ACC112 (cell line): ENCODE measurements at regions not wholly inside any gene's neighbourhood (a gene's known extent, or its start where the extent isn't known, plus 50 kb on each side); places are given as distances from the start of the nearest gene placed in this dataset.

Experiments
- H2AFZ ChIP-seq: fragments of 200-600 bp; sonication (generic); one replicate; pipeline ENCODE4 v1.6.0; 2017; ENCODE audit warnings: antibody characterized with exemption, low read length; ENCODE audit not compliant: unreplicated experiment
- H3K27ac ChIP-seq: fragments of 200-600 bp; sonication (generic); 2 replicates; pipeline ENCODE4 v1.5.1; 2014; ENCODE audit warnings: low read depth, mild to moderate bottlenecking, antibody characterized with exemption, low read length, moderate library complexity
- H3K27me3 ChIP-seq: fragments of 200-600 bp; sonication (generic); 2 replicates; pipeline ENCODE4 v1.6.1; 2014; ENCODE audit warnings: mild to moderate bottlenecking, antibody characterized with exemption, low read length, moderate library complexity, mixed read lengths; ENCODE audit not compliant: insufficient read depth
- H3K36me3 ChIP-seq: fragments of 200-600 bp; sonication (generic); 2 replicates; pipeline ENCODE4 v1.6.1; 2016; ENCODE audit warnings: mild to moderate bottlenecking, antibody characterized with exemption, low read length, moderate library complexity, mixed read lengths; ENCODE audit not compliant: insufficient read depth
- H3K4me1 ChIP-seq: fragments of 200-600 bp; sonication (generic); one replicate; pipeline ENCODE4 v1.6.1; 2016; ENCODE audit warnings: low read length, mixed read lengths; ENCODE audit not compliant: insufficient read depth, unreplicated experiment, control insufficient read depth
- H3K4me3 ChIP-seq: fragments of 200-600 bp; sonication (generic); 2 replicates; pipeline ENCODE4 v1.5.1; 2014; ENCODE audit warnings: mild to moderate bottlenecking, low read depth, low read length
- H3K79me2 ChIP-seq: fragments of 200-600 bp; sonication (generic); one replicate; pipeline ENCODE4 v1.6.0; 2016; ENCODE audit warnings: low read length; ENCODE audit not compliant: control insufficient read depth, unreplicated experiment, insufficient read depth

- Histone ChIP-seq H3K4me3 (no peak overlapping the region), H2AFZ (no peak overlapping the region), H3K36me3 (no peaks in the 10 kb centered on the region), H3K27ac (no peak overlapping the region), H3K79me2 (no peaks in the 10 kb centered on the region), H3K4me1 (no peaks in the 10 kb centered on the region), H3K27me3 (no peaks in the 10 kb centered on the region)
These were observed 411.7 kb downstream of the DMRT2 start for GRCh38 chr9:1461812-1462211.

GRCh38 chr9:1462626-1463308 is 412.6 kb downstream of the DMRT2 start:
- no peaks in the 10 kb centered on the region for H3K4me1 ChIP-seq
- H3K27ac ChIP-seq, result no peak overlapping the region
- H2AFZ ChIP-seq, result no peak overlapping the region
- no peak overlapping the region for H3K4me3 ChIP-seq
- H3K27me3 ChIP-seq, result no peaks in the 10 kb centered on the region
- H3K79me2 ChIP-seq, result no peaks in the 10 kb centered on the region
- H3K36me3 ChIP-seq, result no peaks in the 10 kb centered on the region

- Histone ChIP-seq H3K36me3 (no peaks in the 10 kb centered on the region), H3K4me3 (no peak overlapping the region), H2AFZ (no peak overlapping the region)
These were observed 419.8 kb downstream of the DMRT2 start for GRCh38 chr9:1469996-1470395.

GRCh38 chr9:1473956-1474634 is 423.9 kb downstream of the DMRT2 start:
- Histone ChIP-seq H3K36me3 (no peaks in the 10 kb centered on the region), H3K4me3 (no peak overlapping the region), H2AFZ (no peak overlapping the region), H3K79me2 (no peaks in the 10 kb centered on the region), H3K4me1 (no peaks in the 10 kb centered on the region), H3K27ac (no peak overlapping the region), H3K27me3 (no peaks in the 10 kb centered on the region)

More at GRCh38 chr9:1469996-1470395, 419.8 kb downstream of the DMRT2 start:
- H3K27ac ChIP-seq, result no peak overlapping the region
- no peaks in the 10 kb centered on the region for H3K79me2 ChIP-seq
- no peaks in the 10 kb centered on the region for H3K27me3 ChIP-seq
- H3K4me1 ChIP-seq, result no peaks in the 10 kb centered on the region

GRCh38 chr9:1474671-1475070 is 424.5 kb downstream of the DMRT2 start:
- no peaks in the 10 kb centered on the region for H3K27me3 ChIP-seq
- no peak overlapping the region for H2AFZ ChIP-seq
- H3K27ac ChIP-seq, result no peak overlapping the region
- no peaks in the 10 kb centered on the region for H3K36me3 ChIP-seq
- H3K79me2 ChIP-seq, result no peaks in the 10 kb centered on the region
- H3K4me1 ChIP-seq, result no peaks in the 10 kb centered on the region
- H3K4me3 ChIP-seq, result no peak overlapping the region

GRCh38 chr9:1490341-1491232 is 440.4 kb downstream of the DMRT2 start:
- Histone ChIP-seq H3K4me1 (no peaks in the 10 kb centered on the region), H3K79me2 (no peaks in the 10 kb centered on the region), H2AFZ (no peak overlapping the region), H3K36me3 (no peaks in the 10 kb centered on the region), H3K27me3 (no peaks in the 10 kb centered on the region), H3K4me3 (no peak overlapping the region), H3K27ac (no peak overlapping the region)

GRCh38 chr9:1492156-1492555 is 442.0 kb downstream of the DMRT2 start:
- H3K4me1 ChIP-seq, result no peaks in the 10 kb centered on the region
- no peaks in the 10 kb centered on the region for H3K79me2 ChIP-seq
- H3K27ac ChIP-seq, result no peak overlapping the region
- H2AFZ ChIP-seq, result no peak overlapping the region
- no peaks in the 10 kb centered on the region for H3K27me3 ChIP-seq
- H3K4me3 ChIP-seq, result no peak overlapping the region
- no peaks in the 10 kb centered on the region for H3K36me3 ChIP-seq

- H3K27ac ChIP-seq, result no peak overlapping the region
- H2AFZ ChIP-seq, result no peak overlapping the region
- H3K79me2 ChIP-seq, result no peaks in the 10 kb centered on the region
These were observed 445.3 kb downstream of the DMRT2 start for GRCh38 chr9:1495282-1496030.

GRCh38 chr9:1505489-1505888 is 455.3 kb downstream of the DMRT2 start:
- Histone ChIP-seq H3K79me2 (no peaks in the 10 kb centered on the region), H3K27ac (no peak overlapping the region), H2AFZ (no peak overlapping the region), H3K4me3 (no peak overlapping the region), H3K36me3 (no peaks in the 10 kb centered on the region), H3K27me3 (no peaks in the 10 kb centered on the region), H3K4me1 (no peaks in the 10 kb centered on the region)

More at GRCh38 chr9:1495282-1496030, 445.3 kb downstream of the DMRT2 start:
- no peaks in the 10 kb centered on the region for H3K4me1 ChIP-seq
- H3K36me3 ChIP-seq, result no peaks in the 10 kb centered on the region
- no peaks in the 10 kb centered on the region for H3K27me3 ChIP-seq
- no peak overlapping the region for H3K4me3 ChIP-seq

GRCh38 chr9:1510712-1511111 is 460.6 kb downstream of the DMRT2 start:
- H2AFZ ChIP-seq, result no peak overlapping the region
- H3K79me2 ChIP-seq, result no peaks in the 10 kb centered on the region
- no peak overlapping the region for H3K4me3 ChIP-seq
- H3K27me3 ChIP-seq, result no peaks in the 10 kb centered on the region
- H3K27ac ChIP-seq, result no peak overlapping the region
- H3K4me1 ChIP-seq, result no peaks in the 10 kb centered on the region
- no peaks in the 10 kb centered on the region for H3K36me3 ChIP-seq
